Peyer's patch (tissue), 4 donors: ENCODE measurements at regions not wholly inside any gene's neighbourhood (a gene's known extent, or its start where the extent isn't known, plus 50 kb on each side); places are given as distances from the start of the nearest gene placed in this dataset.

Experiments used
- CTCF ChIP-seq, 6 experiments: fragments of 450-650 bp in 4 of 6; fragments of 200-600 bp in 2 of 6; sonication (generic) in 1 of 6; IDR thresholded peaks; one replicate each; pipeline ENCODE4 v1.5.1; 2017 to 2019; ENCODE audit warnings: antibody characterized with exemption in 6 of 6, mild to moderate bottlenecking in 3 of 6, moderate library complexity in 1 of 6
- POLR2A ChIP-seq, 2 donors: fragments of 450-650 bp; IDR thresholded peaks; one replicate each; pipeline ENCODE4 v1.5.1; 2017; ENCODE audit warnings: antibody characterized with exemption in 2 of 2, mild to moderate bottlenecking in 2 of 2, moderate library complexity in 2 of 2

GRCh38 chr11:129639300-129639699, 176.3 kb upstream of the TMEM45B start:
- TF ChIP-seq CTCF (IDR thresholded peaks at IDR 0.05) (no peak), POLR2A (IDR thresholded peaks at IDR 0.05) (no peak)
